Left ventricle myocardium inferior (tissue), 1 donor: ENCODE measurements at regions not wholly inside any gene's neighbourhood (a gene's known extent, or its start where the extent isn't known, plus 50 kb on each side); places are given as distances from the start of the nearest gene placed in this dataset.

Experiments used
- DNase-seq: peaks from one replicate; pipeline ENCODE4 v3.0.0-alpha.2; 2020
- H3K27ac ChIP-seq: fragments of 200-600 bp; replicated peaks from 2 replicates; pipeline ENCODE4 v1.8.0; 2021
- H3K27me3 ChIP-seq: fragments of 200-600 bp; 2 replicates; pipeline ENCODE4 v1.8.0; 2021; ENCODE audit warnings: low read depth
- H3K36me3 ChIP-seq: fragments of 200-600 bp; 2 replicates; pipeline ENCODE4 v1.8.0; 2021
- H3K4me1 ChIP-seq: fragments of 200-600 bp; 2 replicates; pipeline ENCODE4 v1.8.0; 2021
- H3K4me3 ChIP-seq: fragments of 200-600 bp; 2 replicates; pipeline ENCODE4 v1.8.0; 2021; ENCODE audit warnings: mild to moderate bottlenecking, moderate library complexity
- H3K9me3 ChIP-seq: fragments of 200-600 bp; replicated peaks from 2 replicates; pipeline ENCODE4 v1.8.0; 2021
- intact Hi-C: fragments of 100-400 bp; cut with micrococcal nuclease; formaldehyde crosslinking; loops from one replicate; pipeline ENCODE4 v1.11.0; 2022
- TF ChIP-seq, protein P1 (sequence below): fragments of 200-600 bp; IDR thresholded peaks from 2 replicates; pipeline ENCODE4 v1.8.0; 2021; ENCODE audit warnings: antibody characterized with exemption, mild to moderate bottlenecking, borderline replicate concordance
- donor health status: DM: no; HTN: yes; CAD: no; lungs with severe emphysema.

DNA sequence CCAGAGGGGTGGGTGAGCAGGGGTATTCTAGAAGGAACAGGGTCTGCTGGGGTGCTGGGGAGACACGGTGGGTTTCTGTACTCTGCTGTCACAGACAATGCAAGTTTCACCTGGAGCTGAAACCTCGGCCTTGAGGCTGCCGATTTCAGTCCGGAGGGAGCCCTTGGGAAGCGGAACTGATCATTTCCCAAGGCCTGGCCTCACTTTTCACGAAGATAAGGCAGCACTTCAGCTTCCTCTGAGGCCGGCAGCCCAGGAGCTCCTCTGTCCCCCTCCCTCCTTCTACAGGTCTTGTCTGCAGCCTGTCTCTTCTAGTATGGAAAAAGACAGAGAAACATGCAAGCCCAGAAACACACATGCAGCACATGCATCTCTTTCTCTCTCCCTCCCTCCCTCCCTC lies 242.1 kb downstream of the CDC5L start:
- TF ChIP-seq, protein P1, sequence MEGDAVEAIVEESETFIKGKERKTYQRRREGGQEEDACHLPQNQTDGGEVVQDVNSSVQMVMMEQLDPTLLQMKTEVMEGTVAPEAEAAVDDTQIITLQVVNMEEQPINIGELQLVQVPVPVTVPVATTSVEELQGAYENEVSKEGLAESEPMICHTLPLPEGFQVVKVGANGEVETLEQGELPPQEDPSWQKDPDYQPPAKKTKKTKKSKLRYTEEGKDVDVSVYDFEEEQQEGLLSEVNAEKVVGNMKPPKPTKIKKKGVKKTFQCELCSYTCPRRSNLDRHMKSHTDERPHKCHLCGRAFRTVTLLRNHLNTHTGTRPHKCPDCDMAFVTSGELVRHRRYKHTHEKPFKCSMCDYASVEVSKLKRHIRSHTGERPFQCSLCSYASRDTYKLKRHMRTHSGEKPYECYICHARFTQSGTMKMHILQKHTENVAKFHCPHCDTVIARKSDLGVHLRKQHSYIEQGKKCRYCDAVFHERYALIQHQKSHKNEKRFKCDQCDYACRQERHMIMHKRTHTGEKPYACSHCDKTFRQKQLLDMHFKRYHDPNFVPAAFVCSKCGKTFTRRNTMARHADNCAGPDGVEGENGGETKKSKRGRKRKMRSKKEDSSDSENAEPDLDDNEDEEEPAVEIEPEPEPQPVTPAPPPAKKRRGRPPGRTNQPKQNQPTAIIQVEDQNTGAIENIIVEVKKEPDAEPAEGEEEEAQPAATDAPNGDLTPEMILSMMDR = no peak
- intact Hi-C loops = no loop called here
- Histone ChIP-seq H3K9me3 (no peaks in the 10 kb centered on the region), H3K36me3 (no peaks in the 10 kb centered on the region), H3K4me1 (no peaks in the 10 kb centered on the region), H3K27ac (no peak overlapping the region), H3K4me3 (no peak overlapping the region), H3K27me3 (peaks cover 63% of the 10 kb centered on the region)
- DNase-seq = no peak

DNA sequence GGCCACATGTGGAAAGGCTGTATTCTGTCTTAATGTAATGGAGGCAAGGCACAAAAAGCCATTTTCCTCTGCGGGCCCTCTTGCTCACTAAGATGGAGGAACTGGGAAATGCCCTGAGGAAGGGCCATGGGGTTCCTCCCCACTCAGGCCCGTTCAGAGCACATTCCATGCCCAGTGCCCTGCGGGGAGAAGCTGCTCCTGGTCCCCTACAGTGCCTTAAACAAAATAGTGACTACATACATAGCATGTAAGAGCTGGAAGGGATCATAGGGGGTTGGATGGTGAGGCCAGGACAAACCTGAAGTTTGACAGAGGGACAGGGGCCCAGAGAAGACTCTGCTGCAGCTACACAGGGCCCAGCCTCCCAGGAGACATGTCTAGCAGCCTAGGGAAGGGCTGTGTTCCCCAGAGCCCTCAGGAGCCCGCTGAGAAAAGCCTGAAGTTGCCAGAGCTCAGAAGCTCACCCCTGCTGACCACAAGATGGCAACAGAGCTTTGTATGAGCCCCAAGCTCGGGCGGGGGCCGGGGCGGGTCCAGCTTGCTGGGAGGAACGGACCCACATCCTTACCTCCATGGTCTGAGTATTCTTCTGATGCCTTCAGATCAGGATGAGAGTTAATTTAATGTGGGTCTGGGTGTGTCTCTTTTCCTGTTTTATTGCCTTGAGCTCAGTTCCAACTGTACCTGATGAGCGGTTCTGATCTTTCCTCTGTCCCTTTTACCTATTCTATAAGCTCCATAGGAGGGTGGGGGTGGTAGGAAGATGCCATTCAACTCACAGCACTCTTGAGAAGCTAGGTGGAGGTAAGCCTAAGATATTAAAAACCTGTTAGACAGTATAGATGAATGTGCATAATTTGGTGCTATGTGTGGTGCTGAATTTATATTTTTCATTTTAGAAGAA lies 242.9 kb downstream of the CDC5L start:
- no peak overlapping the region for H3K27ac ChIP-seq
- H3K27me3 ChIP-seq = peaks cover 70% of the 10 kb centered on the region
- intact Hi-C loops = no loop called here
- TF ChIP-seq, protein P1 = peak; percentile 58
- H3K4me1 ChIP-seq = no peaks in the 10 kb centered on the region
- DNase-seq = peak; percentile 19
- no peaks in the 10 kb centered on the region for H3K36me3 ChIP-seq
- H3K4me3 ChIP-seq = no peak overlapping the region
- H3K9me3 ChIP-seq = no peaks in the 10 kb centered on the region

DNA sequence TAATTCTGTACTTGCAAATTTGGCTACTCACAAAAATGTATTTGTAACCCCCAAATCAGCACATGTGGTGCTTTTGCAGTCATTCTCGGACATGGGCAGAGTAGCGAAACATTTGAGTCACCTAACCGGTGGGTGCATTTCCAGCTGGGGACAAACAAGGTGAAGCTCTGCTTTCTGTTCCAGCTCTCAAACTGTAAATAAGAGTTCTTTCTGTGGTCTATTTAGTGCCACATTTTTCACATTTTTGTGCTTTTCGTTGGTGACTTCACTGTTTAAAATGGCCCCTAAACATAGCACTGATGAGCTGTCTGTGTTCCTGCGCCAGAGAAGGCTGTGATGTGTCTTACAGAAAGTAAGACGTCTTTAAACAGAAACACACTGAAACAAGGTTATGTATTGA lies 244.5 kb downstream of the CDC5L start:
- H3K36me3 ChIP-seq = no peaks in the 10 kb centered on the region
- no peak for DNase-seq

DNA sequence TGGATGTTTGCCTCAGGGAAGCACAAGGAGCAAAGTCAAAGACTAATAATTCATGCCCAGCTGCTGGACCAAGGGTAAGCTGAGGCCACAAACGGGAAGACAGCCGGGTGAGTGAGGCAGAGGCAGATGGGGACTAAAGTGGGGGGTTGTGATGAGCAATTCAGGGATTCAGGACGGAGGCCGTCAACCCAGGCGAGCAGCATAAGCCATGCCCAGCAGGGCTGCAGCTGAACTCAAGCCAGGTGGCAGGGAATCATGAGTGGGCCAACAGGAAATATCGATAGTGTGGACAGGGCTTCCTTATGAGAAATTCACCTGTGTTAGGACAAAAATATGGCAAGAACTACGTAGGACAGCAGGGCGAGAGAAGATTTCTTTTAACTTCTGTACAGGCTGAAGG lies 246.8 kb downstream of the CDC5L start:
- intact Hi-C loops = no loop called here
- no peak for DNase-seq
- H3K27me3 ChIP-seq = peaks cover 69% of the 10 kb centered on the region
- H3K9me3 ChIP-seq = no peaks in the 10 kb centered on the region
- TF ChIP-seq, protein P1 = no peak
- no peak overlapping the region for H3K27ac ChIP-seq
- no peaks in the 10 kb centered on the region for H3K4me1 ChIP-seq
- no peak overlapping the region for H3K4me3 ChIP-seq
- H3K36me3 ChIP-seq = no peaks in the 10 kb centered on the region

More for the DNA sequence above, 244.5 kb downstream of the CDC5L start:
- H3K4me1 ChIP-seq = no peaks in the 10 kb centered on the region
- peaks cover 80% of the 10 kb centered on the region for H3K27me3 ChIP-seq
- no peak overlapping the region for H3K27ac ChIP-seq
- TF ChIP-seq, protein P1 = no peak
- intact Hi-C loops = no loop called here
- H3K4me3 ChIP-seq = no peak overlapping the region
- no peaks in the 10 kb centered on the region for H3K9me3 ChIP-seq

DNA sequence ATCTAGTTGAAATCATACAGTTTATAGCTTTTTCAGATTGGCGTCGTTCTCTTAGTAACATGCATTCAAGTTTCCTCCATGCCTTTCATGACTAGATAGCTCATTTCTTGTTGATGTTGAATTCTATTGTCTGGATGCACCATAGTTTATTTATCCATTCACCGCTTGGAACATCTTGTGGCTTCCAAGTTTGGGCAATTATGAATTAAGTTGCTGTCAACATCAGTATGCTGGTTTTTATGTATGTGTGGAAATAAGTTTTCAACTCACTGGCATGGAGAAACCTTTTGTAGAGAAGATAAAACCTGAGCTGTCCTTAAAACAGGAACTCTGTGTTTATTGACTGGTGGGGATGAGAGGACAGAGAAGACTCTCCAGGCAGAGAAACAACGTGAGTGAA lies 248.0 kb downstream of the CDC5L start:
- no peaks in the 10 kb centered on the region for H3K36me3 ChIP-seq
- H3K27me3 ChIP-seq = peaks cover 60% of the 10 kb centered on the region
- H3K4me3 ChIP-seq = no peak overlapping the region
- intact Hi-C loops = no loop called here
- TF ChIP-seq, protein P1 = no peak
- DNase-seq = no peak
- no peak overlapping the region for H3K27ac ChIP-seq
- no peaks in the 10 kb centered on the region for H3K9me3 ChIP-seq
- no peaks in the 10 kb centered on the region for H3K4me1 ChIP-seq
